ENCODE measurements at regions not wholly inside any gene's neighbourhood (a gene's known extent, or its start where the extent isn't known, plus 50 kb on each side); places are given as distances from the start of the nearest gene placed in this dataset.

GRCh38 chr6:22783931-22784330 is 214.6 kb downstream of the HDGFL1 start:
- Histone ChIP-seq H3K27ac (ENCODE audit: low read depth, low read length) (no peak overlapping the region), H3K27me3 (ENCODE audit: control insufficient read depth in 5 of 5, insufficient read depth in 4 of 5, low read length in 5 of 5) (no peaks in the 10 kb centered on the region)

DNA sequence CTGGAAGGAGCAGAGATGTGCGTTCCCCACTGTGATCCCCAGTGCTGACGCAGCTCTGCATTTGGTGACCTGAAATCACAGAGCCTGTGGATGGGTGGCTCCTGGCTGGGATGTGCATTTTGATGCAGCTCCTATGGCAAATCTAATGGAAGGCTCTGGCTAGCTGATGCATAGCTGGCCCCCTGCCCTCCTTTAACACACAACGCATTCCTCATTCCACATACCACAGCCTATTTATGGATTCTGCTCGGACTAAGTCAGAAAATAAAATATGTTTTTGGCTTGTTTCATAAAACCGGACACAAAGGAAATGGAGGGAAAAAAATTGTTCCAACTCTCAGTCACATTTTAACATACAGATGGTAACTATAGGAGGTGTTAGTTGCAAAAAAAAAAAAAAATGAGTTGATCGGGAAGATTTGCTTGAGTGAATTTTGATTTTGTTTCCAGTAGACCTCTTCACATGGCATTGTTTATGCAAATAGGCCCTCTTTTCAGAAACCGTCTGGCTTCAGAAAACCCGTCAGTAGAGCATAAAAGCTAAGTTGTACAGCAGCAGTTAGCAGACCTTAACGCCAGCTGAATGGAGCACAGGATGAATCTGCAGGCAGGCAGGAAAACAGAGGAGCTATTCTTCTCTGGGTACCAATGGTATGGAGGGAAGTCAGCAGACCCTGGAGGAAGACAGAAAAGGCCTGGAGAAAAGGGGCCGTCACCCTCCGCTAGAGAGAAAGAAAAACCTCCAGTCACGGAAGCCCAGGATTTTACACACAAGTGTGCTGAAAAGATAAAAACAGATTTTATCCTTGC is 215.4 kb downstream of the HDGFL1 start:
- no peaks in the 10 kb centered on the region for H3K36me3 ChIP-seq (ENCODE audit: control insufficient read depth in 5 of 5, insufficient read depth in 5 of 5, low read length in 5 of 5)
- no peaks in the 10 kb centered on the region for H3K4me1 ChIP-seq (ENCODE audit: control insufficient read depth in 5 of 5, insufficient read depth in 5 of 5, low read length in 5 of 5)
- H3K27ac ChIP-seq (ENCODE audit: low read depth, low read length), result no peak overlapping the region
- H3K27me3 ChIP-seq (ENCODE audit: control insufficient read depth in 5 of 5, insufficient read depth in 4 of 5, low read length in 5 of 5), result no peaks in the 10 kb centered on the region
- H3K9ac ChIP-seq (ENCODE audit: low read length in 5 of 5), result no peak overlapping the region
- H3K4me3 ChIP-seq (ENCODE audit: low read depth in 1 of 5, low read length in 5 of 5), result no peak overlapping the region
- peaks cover 0 to 8% (median 0%) of the 10 kb centered on the region in 5 donors for H3K9me3 ChIP-seq (ENCODE audit: control insufficient read depth in 5 of 5, low read length in 5 of 5)

More at GRCh38 chr6:22783931-22784330, 214.6 kb downstream of the HDGFL1 start:
- Histone ChIP-seq H3K4me3 (ENCODE audit: low read depth in 1 of 5, low read length in 5 of 5) (no peak overlapping the region), H3K4me1 (ENCODE audit: control insufficient read depth in 5 of 5, insufficient read depth in 5 of 5, low read length in 5 of 5) (no peaks in the 10 kb centered on the region), H3K9ac (ENCODE audit: low read length in 5 of 5) (no peak overlapping the region), H3K9me3 (ENCODE audit: control insufficient read depth in 5 of 5, low read length in 5 of 5) (peaks cover 0 to 17% (median 8%) of the 10 kb centered on the region in 5 donors), H3K36me3 (ENCODE audit: control insufficient read depth in 5 of 5, insufficient read depth in 5 of 5, low read length in 5 of 5) (no peaks in the 10 kb centered on the region)

- H3K36me3 ChIP-seq (ENCODE audit: control insufficient read depth in 5 of 5, insufficient read depth in 5 of 5, low read length in 5 of 5), result no peaks in the 10 kb centered on the region
- no peaks in the 10 kb centered on the region for H3K4me1 ChIP-seq (ENCODE audit: control insufficient read depth in 5 of 5, insufficient read depth in 5 of 5, low read length in 5 of 5)
- H3K27me3 ChIP-seq (ENCODE audit: control insufficient read depth in 5 of 5, insufficient read depth in 4 of 5, low read length in 5 of 5), result no peaks in the 10 kb centered on the region
- H3K9me3 ChIP-seq (ENCODE audit: control insufficient read depth in 5 of 5, low read length in 5 of 5), result peaks cover 0 to 11% (median 3%) of the 10 kb centered on the region in 5 donors
- H3K27ac ChIP-seq (ENCODE audit: low read depth, low read length), result no peak overlapping the region
- no peak overlapping the region for H3K9ac ChIP-seq (ENCODE audit: low read length in 5 of 5)
- no peak overlapping the region for H3K4me3 ChIP-seq (ENCODE audit: low read depth in 1 of 5, low read length in 5 of 5)
Observed at GRCh38 chr6:22788038-22788437, 218.7 kb downstream of the HDGFL1 start.

- Histone ChIP-seq H3K9me3 (ENCODE audit: control insufficient read depth in 5 of 5, low read length in 5 of 5) (peaks cover 0 to 19% (median 3%) of the 10 kb centered on the region in 5 donors), H3K36me3 (ENCODE audit: control insufficient read depth in 5 of 5, insufficient read depth in 5 of 5, low read length in 5 of 5) (no peaks in the 10 kb centered on the region), H3K27me3 (ENCODE audit: control insufficient read depth in 5 of 5, insufficient read depth in 4 of 5, low read length in 5 of 5) (no peaks in the 10 kb centered on the region), H3K4me3 (ENCODE audit: low read depth in 1 of 5, low read length in 5 of 5) (no peak overlapping the region), H3K27ac (ENCODE audit: low read depth, low read length) (no peak overlapping the region), H3K9ac (ENCODE audit: low read length in 5 of 5) (no peak overlapping the region), H3K4me1 (ENCODE audit: control insufficient read depth in 5 of 5, insufficient read depth in 5 of 5, low read length in 5 of 5) (no peaks in the 10 kb centered on the region)
Observed at GRCh38 chr6:22789315-22789714, 219.9 kb downstream of the HDGFL1 start.

DNA sequence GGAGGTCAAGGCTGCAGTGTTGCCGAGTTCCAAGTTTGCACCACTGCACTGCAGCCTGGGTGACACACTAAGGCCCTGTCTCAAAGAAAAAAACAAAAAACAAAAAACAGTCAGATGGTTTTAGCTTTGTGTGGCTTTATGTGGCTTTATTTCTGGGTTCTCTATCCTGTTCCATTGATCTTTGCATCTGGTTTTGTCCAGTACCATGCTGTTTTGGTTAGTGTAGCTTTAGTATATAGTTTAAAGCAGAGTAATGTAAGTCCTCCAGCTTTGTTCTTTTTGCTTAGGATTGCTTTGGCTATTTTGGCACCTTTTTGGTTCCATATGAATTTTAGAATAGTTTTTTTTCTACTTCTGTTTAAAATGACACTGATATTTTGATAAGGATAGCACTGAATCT is 225.5 kb downstream of the HDGFL1 start:
- Histone ChIP-seq H3K4me3 (ENCODE audit: low read depth in 1 of 5, low read length in 5 of 5) (no peak overlapping the region), H3K27ac (ENCODE audit: low read depth, low read length) (no peak overlapping the region), H3K9me3 (ENCODE audit: control insufficient read depth in 5 of 5, low read length in 5 of 5) (peaks cover 3 to 32% (median 6%) of the 10 kb centered on the region in 5 donors), H3K4me1 (ENCODE audit: control insufficient read depth in 5 of 5, insufficient read depth in 5 of 5, low read length in 5 of 5) (no peaks in the 10 kb centered on the region), H3K27me3 (ENCODE audit: control insufficient read depth in 5 of 5, insufficient read depth in 4 of 5, low read length in 5 of 5) (no peaks in the 10 kb centered on the region), H3K9ac (ENCODE audit: low read length in 5 of 5) (no peak overlapping the region), H3K36me3 (ENCODE audit: control insufficient read depth in 5 of 5, insufficient read depth in 5 of 5, low read length in 5 of 5) (no peaks in the 10 kb centered on the region)

GRCh38 chr6:22800451-22800850 is 231.1 kb downstream of the HDGFL1 start:
- no peaks in the 10 kb centered on the region for H3K36me3 ChIP-seq (ENCODE audit: control insufficient read depth in 5 of 5, insufficient read depth in 5 of 5, low read length in 5 of 5)
- H3K27ac ChIP-seq (ENCODE audit: low read depth, low read length), result no peak overlapping the region
- H3K9ac ChIP-seq (ENCODE audit: low read length in 5 of 5), result no peak overlapping the region
- no peak overlapping the region for H3K4me3 ChIP-seq (ENCODE audit: low read depth in 1 of 5, low read length in 5 of 5)
- no peaks in the 10 kb centered on the region for H3K4me1 ChIP-seq (ENCODE audit: control insufficient read depth in 5 of 5, insufficient read depth in 5 of 5, low read length in 5 of 5)
- H3K9me3 ChIP-seq (ENCODE audit: control insufficient read depth in 5 of 5, low read length in 5 of 5), result peaks cover 0 to 3% (median 2%) of the 10 kb centered on the region in 5 donors
- no peaks in the 10 kb centered on the region for H3K27me3 ChIP-seq (ENCODE audit: control insufficient read depth in 5 of 5, insufficient read depth in 4 of 5, low read length in 5 of 5)

DNA sequence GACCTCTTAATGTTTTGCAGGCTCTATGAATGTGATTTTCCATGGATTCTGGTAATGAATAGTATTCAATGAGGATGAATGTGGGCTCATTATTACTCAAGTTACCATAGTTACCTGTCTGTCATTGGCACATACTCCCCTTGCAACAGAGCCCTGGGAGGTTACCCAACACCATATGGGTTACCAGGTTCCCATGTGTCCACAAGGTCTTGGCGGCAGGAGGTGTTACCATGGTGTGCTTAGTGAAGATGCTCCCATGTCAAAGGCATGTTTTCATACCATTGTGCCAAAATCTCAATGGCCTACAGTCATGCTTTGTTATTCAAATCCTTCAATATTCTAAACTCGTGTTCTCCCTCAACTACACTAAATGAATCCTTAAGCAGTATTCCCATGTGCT is 232.5 kb downstream of the HDGFL1 start:
- Histone ChIP-seq H3K9ac (ENCODE audit: low read length in 5 of 5) (no peak overlapping the region), H3K36me3 (ENCODE audit: control insufficient read depth in 5 of 5, insufficient read depth in 5 of 5, low read length in 5 of 5) (no peaks in the 10 kb centered on the region), H3K4me3 (ENCODE audit: low read depth in 1 of 5, low read length in 5 of 5) (no peak overlapping the region), H3K27me3 (ENCODE audit: control insufficient read depth in 5 of 5, insufficient read depth in 4 of 5, low read length in 5 of 5) (no peaks in the 10 kb centered on the region), H3K9me3 (ENCODE audit: control insufficient read depth in 5 of 5, low read length in 5 of 5) (no peaks in the 10 kb centered on the region), H3K27ac (ENCODE audit: low read depth, low read length) (no peak overlapping the region), H3K4me1 (ENCODE audit: control insufficient read depth in 5 of 5, insufficient read depth in 5 of 5, low read length in 5 of 5) (no peaks in the 10 kb centered on the region)

DNA sequence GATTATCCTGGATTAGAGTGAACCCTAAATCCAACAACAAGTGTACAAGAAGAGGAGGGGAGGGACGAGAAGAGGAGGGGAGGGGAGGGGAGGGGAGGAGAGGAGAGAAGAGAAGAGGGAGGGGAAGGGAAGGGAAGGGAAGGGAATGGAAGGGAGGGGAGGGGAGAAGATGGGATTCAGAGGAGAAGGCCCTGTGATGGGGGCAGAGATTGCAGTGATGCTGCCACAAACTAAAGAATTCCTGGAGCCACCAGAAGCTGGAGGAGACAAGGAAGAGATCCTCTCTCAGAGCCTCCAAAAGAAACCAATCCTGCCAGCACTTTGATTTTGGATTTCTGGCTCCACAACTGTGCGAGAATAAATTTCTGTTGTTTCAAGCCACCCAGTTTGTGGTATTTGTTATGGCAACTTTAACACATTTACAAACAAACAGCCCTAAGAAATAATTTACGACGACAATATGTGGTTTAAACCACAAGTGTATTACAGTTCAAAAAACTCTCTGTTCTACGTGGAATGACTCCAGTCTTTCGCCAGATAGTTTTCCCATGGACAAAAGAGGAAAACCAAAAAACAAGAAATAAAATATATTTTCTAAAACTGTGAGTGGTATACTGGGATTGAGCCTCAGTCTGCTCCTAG is 235.4 kb downstream of the HDGFL1 start:
- no peak overlapping the region for H3K27ac ChIP-seq (ENCODE audit: low read depth, low read length)
- H3K9me3 ChIP-seq (ENCODE audit: control insufficient read depth in 5 of 5, low read length in 5 of 5), result no peaks in the 10 kb centered on the region
- no peaks in the 10 kb centered on the region for H3K36me3 ChIP-seq (ENCODE audit: control insufficient read depth in 5 of 5, insufficient read depth in 5 of 5, low read length in 5 of 5)
- no peak overlapping the region for H3K4me3 ChIP-seq (ENCODE audit: low read depth in 1 of 5, low read length in 5 of 5)
- no peak overlapping the region for H3K9ac ChIP-seq (ENCODE audit: low read length in 5 of 5)
- H3K27me3 ChIP-seq (ENCODE audit: control insufficient read depth in 5 of 5, insufficient read depth in 4 of 5, low read length in 5 of 5), result no peaks in the 10 kb centered on the region
- H3K4me1 ChIP-seq (ENCODE audit: control insufficient read depth in 5 of 5, insufficient read depth in 5 of 5, low read length in 5 of 5), result no peaks in the 10 kb centered on the region

DNA sequence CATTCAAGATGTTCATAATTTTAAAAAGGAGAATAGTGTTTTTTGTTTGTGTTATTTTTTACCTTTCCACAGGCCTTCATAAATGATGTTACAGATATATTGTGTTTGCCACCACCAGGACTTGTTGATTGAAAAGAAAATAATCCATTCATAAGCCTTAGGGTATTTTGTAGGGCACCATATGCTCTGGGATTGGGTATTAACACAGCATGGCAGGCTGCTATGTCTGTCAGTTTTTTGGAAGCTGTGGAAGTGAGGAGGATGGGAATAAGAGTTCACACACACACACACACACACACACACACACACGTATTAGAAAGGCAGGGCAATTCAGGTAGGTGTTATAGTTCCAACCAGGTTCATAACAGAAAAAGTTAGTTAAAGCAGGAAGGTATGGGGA is 237.9 kb downstream of the HDGFL1 start:
- Histone ChIP-seq H3K27ac (ENCODE audit: low read depth, low read length) (no peak overlapping the region), H3K4me1 (ENCODE audit: control insufficient read depth in 5 of 5, insufficient read depth in 5 of 5, low read length in 5 of 5) (no peaks in the 10 kb centered on the region), H3K4me3 (ENCODE audit: low read depth in 1 of 5, low read length in 5 of 5) (no peak overlapping the region), H3K9ac (ENCODE audit: low read length in 5 of 5) (no peak overlapping the region), H3K27me3 (ENCODE audit: control insufficient read depth in 5 of 5, insufficient read depth in 4 of 5, low read length in 5 of 5) (no peaks in the 10 kb centered on the region), H3K9me3 (ENCODE audit: control insufficient read depth in 5 of 5, low read length in 5 of 5) (no peaks in the 10 kb centered on the region), H3K36me3 (ENCODE audit: control insufficient read depth in 5 of 5, insufficient read depth in 5 of 5, low read length in 5 of 5) (no peaks in the 10 kb centered on the region)

GRCh38 chr6:22807818-22808217 is 238.5 kb downstream of the HDGFL1 start:
- Histone ChIP-seq H3K4me1 (ENCODE audit: control insufficient read depth in 5 of 5, insufficient read depth in 5 of 5, low read length in 5 of 5) (no peaks in the 10 kb centered on the region), H3K27me3 (ENCODE audit: control insufficient read depth in 5 of 5, insufficient read depth in 4 of 5, low read length in 5 of 5) (no peaks in the 10 kb centered on the region), H3K4me3 (ENCODE audit: low read depth in 1 of 5, low read length in 5 of 5) (no peak overlapping the region), H3K27ac (ENCODE audit: low read depth, low read length) (no peak overlapping the region), H3K36me3 (ENCODE audit: control insufficient read depth in 5 of 5, insufficient read depth in 5 of 5, low read length in 5 of 5) (no peaks in the 10 kb centered on the region), H3K9ac (ENCODE audit: low read length in 5 of 5) (no peak overlapping the region), H3K9me3 (ENCODE audit: control insufficient read depth in 5 of 5, low read length in 5 of 5) (no peaks in the 10 kb centered on the region)

Data from subcutaneous abdominal adipose tissue (tissue), 5 donors.